HG02678 (cell line): ENCODE measurements at regions not wholly inside any gene's neighbourhood (a gene's known extent, or its start where the extent isn't known, plus 50 kb on each side); places are given as distances from the start of the nearest gene placed in this dataset.

Source experiments
- ATAC-seq: cut with Tn5 transposase; IDR thresholded peaks from one replicate; pipeline ENCODE4 v1.9.1; 2021; ENCODE audit warnings: mild to moderate bottlenecking, moderate library complexity; ENCODE audit not compliant: unreplicated experiment

- ATAC-seq = no peak
Measured at GRCh38 chr5:8376478-8376877, 507.5 kb downstream of the MTRR start.

GRCh38 chr5:8381972-8382371 is 513.0 kb downstream of the MTRR start:
- no peak for ATAC-seq

GRCh38 chr5:8382456-8382855 is 513.5 kb downstream of the MTRR start:
- ATAC-seq = no peak

- ATAC-seq = no peak
Measured at GRCh38 chr5:8383616-8384015, 514.7 kb downstream of the MTRR start.

- ATAC-seq = no peak
Measured at GRCh38 chr5:8386719-8387288, 517.9 kb downstream of the MTRR start.

GRCh38 chr5:8391911-8392310 is 523.0 kb downstream of the MTRR start:
- ATAC-seq = no peak

GRCh38 chr5:8393240-8393639 is 524.3 kb downstream of the MTRR start:
- no peak for ATAC-seq

GRCh38 chr5:8394965-8395364 is 526.0 kb downstream of the MTRR start:
- ATAC-seq = no peak

GRCh38 chr5:8396246-8396645 is 527.3 kb downstream of the MTRR start:
- ATAC-seq = no peak

- no peak for ATAC-seq
Measured at GRCh38 chr5:8396756-8397155, 527.8 kb downstream of the MTRR start.

- no peak for ATAC-seq
Measured at GRCh38 chr5:8399471-8399870, 530.5 kb downstream of the MTRR start.

- ATAC-seq = no peak
Measured at GRCh38 chr5:8408258-8408657, 539.3 kb downstream of the MTRR start.

GRCh38 chr5:8410618-8411017 is 541.7 kb downstream of the MTRR start:
- no peak for ATAC-seq

- no peak for ATAC-seq
Measured at GRCh38 chr5:8413975-8414374, 545.0 kb downstream of the MTRR start.

- ATAC-seq = no peak
Measured at GRCh38 chr5:8417316-8418048, 548.5 kb downstream of the MTRR start.

GRCh38 chr5:8418049-8418426 is 549.1 kb downstream of the MTRR start:
- ATAC-seq = no peak

- ATAC-seq = no peak
Measured at GRCh38 chr5:8429778-8430758, 561.1 kb downstream of the MTRR start.

- ATAC-seq = no peak
Measured at GRCh38 chr5:8434501-8434900, 565.6 kb downstream of the MTRR start.

- no peak for ATAC-seq
Measured at GRCh38 chr5:8436924-8437323, 568.0 kb downstream of the MTRR start.

GRCh38 chr5:8445139-8445538 is 576.2 kb downstream of the MTRR start:
- no peak for ATAC-seq

GRCh38 chr5:8446179-8446578 is 577.2 kb downstream of the MTRR start:
- no peak for ATAC-seq

GRCh38 chr5:8456846-8457186 is 587.9 kb downstream of the MTRR start:
- ATAC-seq = no peak
